ENCODE measurements at regions not wholly inside any gene's neighbourhood (a gene's known extent, or its start where the extent isn't known, plus 50 kb on each side); places are given as distances from the start of the nearest gene placed in this dataset.

- Histone ChIP-seq H3K9ac (ENCODE audit: insufficient read length) (no peak overlapping the region), H3K36me3 (ENCODE audit: insufficient read depth, low read length) (no peaks in the 10 kb centered on the region; the same call in 1 of the 2 replicates), H3K27ac (no peak overlapping the region), H3K9me3 (ENCODE audit: low read depth, low read length) (no peaks in the 10 kb centered on the region), H3K4me3 (no peak overlapping the region)
- DNase-seq (ENCODE audit: low read depth, low spot score) = peak; percentile 37
- TF ChIP-seq POLR2AphosphoS5 (IDR thresholded peaks at IDR 0.05; ENCODE audit: borderline replicate concordance, low read depth, low read length) (no peak), EZH2 (IDR thresholded peaks at IDR 0.05) (no peak), FOXP2 (optimal IDR thresholded peaks at IDR 0.05; ENCODE audit: control extremely low read depth, extremely low read length, insufficient read depth) (no peak)
Observed at GRCh38 chr20:6473197-6473596, 294.3 kb upstream of the BMP2 start.

GRCh38 chr20:6471871-6472270 lies 295.6 kb upstream of the BMP2 start:
- Histone ChIP-seq H3K27ac (no peak overlapping the region), H3K9me3 (ENCODE audit: low read depth, low read length) (no peaks in the 10 kb centered on the region), H3K36me3 (ENCODE audit: insufficient read depth, low read length) (no peaks in the 10 kb centered on the region; the same call in 1 of the 2 replicates), H3K9ac (ENCODE audit: insufficient read length) (no peak overlapping the region), H3K4me3 (no peak overlapping the region)
- DNase-seq (ENCODE audit: low read depth, low spot score) = no peak
- TF ChIP-seq EZH2 (IDR thresholded peaks at IDR 0.05) (no peak), POLR2AphosphoS5 (IDR thresholded peaks at IDR 0.05; ENCODE audit: borderline replicate concordance, low read depth, low read length) (no peak), FOXP2 (optimal IDR thresholded peaks at IDR 0.05; ENCODE audit: control extremely low read depth, extremely low read length, insufficient read depth) (no peak)

DNA sequence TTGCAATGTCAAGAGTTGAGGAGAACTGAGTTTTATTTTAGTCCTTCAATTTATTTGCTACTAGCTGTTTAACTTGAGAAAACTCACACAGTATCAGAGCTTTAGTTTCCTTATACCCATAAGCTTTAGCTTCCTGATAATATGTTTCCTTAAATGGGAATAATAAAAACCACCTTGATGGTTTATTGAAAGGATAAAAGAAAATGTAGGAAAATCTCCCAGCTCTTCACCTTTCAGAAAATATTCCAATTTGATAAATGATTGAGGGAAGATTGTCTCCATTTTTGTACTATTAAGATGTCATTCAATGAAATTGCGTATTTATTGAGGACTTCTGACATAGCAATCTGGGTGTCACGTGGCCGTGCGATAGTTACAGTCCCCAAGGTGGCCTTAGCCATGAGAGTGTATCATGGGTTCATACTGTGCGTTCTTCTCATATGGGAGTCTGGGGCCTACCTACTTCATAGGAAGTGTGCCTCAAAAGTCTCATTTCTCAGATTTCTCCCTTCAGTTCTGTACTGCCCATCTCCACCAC lies 296.3 kb upstream of the BMP2 start:
- no peaks in the 10 kb centered on the region for H3K9me3 ChIP-seq (ENCODE audit: low read depth, low read length)
- no peak overlapping the region for H3K27ac ChIP-seq
- H3K9ac ChIP-seq (ENCODE audit: insufficient read length) = no peak overlapping the region
- H3K36me3 ChIP-seq (ENCODE audit: insufficient read depth, low read length) = no peaks in the 10 kb centered on the region; the same call in 1 of the 2 replicates
- no peak for DNase-seq (ENCODE audit: low read depth, low spot score)
- TF ChIP-seq EZH2 (IDR thresholded peaks at IDR 0.05) (no peak), POLR2AphosphoS5 (IDR thresholded peaks at IDR 0.05; ENCODE audit: borderline replicate concordance, low read depth, low read length) (no peak), FOXP2 (optimal IDR thresholded peaks at IDR 0.05; ENCODE audit: control extremely low read depth, extremely low read length, insufficient read depth) (no peak)
- no peak overlapping the region for H3K4me3 ChIP-seq

GRCh38 chr20:6469695-6470094 lies 297.8 kb upstream of the BMP2 start:
- H3K4me3 ChIP-seq = no peak overlapping the region; the same call in 1 of the 2 replicates
- peak overlapping the region; percentile 94 for H3K27ac ChIP-seq
- no peaks in the 10 kb centered on the region for H3K9me3 ChIP-seq (ENCODE audit: low read depth, low read length)
- TF ChIP-seq POLR2AphosphoS5 (IDR thresholded peaks at IDR 0.05; ENCODE audit: borderline replicate concordance, low read depth, low read length) (no peak), FOXP2 (optimal IDR thresholded peaks at IDR 0.05; ENCODE audit: control extremely low read depth, extremely low read length, insufficient read depth) (no peak), EZH2 (IDR thresholded peaks at IDR 0.05) (no peak)
- no peaks in the 10 kb centered on the region; the same call in 1 of the 2 replicates for H3K36me3 ChIP-seq (ENCODE audit: insufficient read depth, low read length)
- H3K9ac ChIP-seq (ENCODE audit: insufficient read length) = no peak overlapping the region
- no peak for DNase-seq (ENCODE audit: low read depth, low spot score)

DNA sequence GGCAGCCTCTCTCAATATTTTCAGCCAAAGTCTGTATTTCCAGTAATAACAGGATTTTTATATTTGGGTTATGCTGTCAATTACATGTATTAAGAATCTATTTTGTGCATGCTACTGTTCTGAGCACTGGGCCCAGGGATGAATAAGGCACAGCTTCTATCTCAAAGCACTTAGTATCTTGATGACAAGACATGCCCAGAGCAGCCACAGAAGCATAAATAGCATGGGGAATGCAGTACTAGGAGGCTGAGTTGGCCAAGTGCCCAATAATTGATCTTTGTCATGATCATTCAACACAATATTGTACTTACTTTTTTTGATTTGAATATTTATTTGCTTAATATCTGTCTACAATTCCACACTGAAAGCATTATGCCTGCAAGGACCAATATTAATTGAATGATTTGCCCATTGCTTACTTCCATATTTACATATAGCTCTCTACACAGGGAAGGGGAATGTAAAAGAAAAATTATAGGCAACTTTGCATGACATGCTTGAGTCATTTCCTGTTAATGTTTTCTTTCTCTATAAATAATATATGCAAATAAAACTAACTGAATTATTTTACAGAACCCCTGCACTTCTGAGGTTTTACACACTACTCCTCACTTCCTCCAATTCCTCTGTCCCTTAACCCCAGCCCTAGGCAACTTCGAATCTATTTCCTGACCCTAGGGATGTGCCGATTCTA lies 298.9 kb upstream of the BMP2 start:
- Histone ChIP-seq H3K9ac (ENCODE audit: insufficient read length) (no peak overlapping the region), H3K9me3 (ENCODE audit: low read depth, low read length) (no peaks in the 10 kb centered on the region), H3K27ac (peak overlapping the region; percentile 94), H3K36me3 (ENCODE audit: insufficient read depth, low read length) (no peaks in the 10 kb centered on the region; the same call in 1 of the 2 replicates), H3K4me3 (peak overlapping the region; percentile 53)
- peak; percentile 94 for DNase-seq (ENCODE audit: low read depth, low spot score)
- no peak for TF ChIP-seq POLR2AphosphoS5 (IDR thresholded peaks at IDR 0.05; ENCODE audit: borderline replicate concordance, low read depth, low read length)
- TF ChIP-seq FOXP2 (optimal IDR thresholded peaks at IDR 0.05; ENCODE audit: control extremely low read depth, extremely low read length, insufficient read depth) = no peak
- no peak for TF ChIP-seq EZH2 (IDR thresholded peaks at IDR 0.05)

- Histone ChIP-seq H3K27ac (no peak overlapping the region), H3K4me3 (no peak overlapping the region), H3K9me3 (ENCODE audit: low read depth, low read length) (no peaks in the 10 kb centered on the region), H3K9ac (ENCODE audit: insufficient read length) (no peak overlapping the region), H3K36me3 (ENCODE audit: insufficient read depth, low read length) (no peaks in the 10 kb centered on the region; the same call in 1 of the 2 replicates)
- TF ChIP-seq FOXP2 (optimal IDR thresholded peaks at IDR 0.05; ENCODE audit: control extremely low read depth, extremely low read length, insufficient read depth) (no peak), EZH2 (IDR thresholded peaks at IDR 0.05) (no peak), POLR2AphosphoS5 (IDR thresholded peaks at IDR 0.05; ENCODE audit: borderline replicate concordance, low read depth, low read length) (no peak)
- DNase-seq (ENCODE audit: low read depth, low spot score) = no peak
Observed at GRCh38 chr20:6467562-6467961, 299.9 kb upstream of the BMP2 start.

DNA sequence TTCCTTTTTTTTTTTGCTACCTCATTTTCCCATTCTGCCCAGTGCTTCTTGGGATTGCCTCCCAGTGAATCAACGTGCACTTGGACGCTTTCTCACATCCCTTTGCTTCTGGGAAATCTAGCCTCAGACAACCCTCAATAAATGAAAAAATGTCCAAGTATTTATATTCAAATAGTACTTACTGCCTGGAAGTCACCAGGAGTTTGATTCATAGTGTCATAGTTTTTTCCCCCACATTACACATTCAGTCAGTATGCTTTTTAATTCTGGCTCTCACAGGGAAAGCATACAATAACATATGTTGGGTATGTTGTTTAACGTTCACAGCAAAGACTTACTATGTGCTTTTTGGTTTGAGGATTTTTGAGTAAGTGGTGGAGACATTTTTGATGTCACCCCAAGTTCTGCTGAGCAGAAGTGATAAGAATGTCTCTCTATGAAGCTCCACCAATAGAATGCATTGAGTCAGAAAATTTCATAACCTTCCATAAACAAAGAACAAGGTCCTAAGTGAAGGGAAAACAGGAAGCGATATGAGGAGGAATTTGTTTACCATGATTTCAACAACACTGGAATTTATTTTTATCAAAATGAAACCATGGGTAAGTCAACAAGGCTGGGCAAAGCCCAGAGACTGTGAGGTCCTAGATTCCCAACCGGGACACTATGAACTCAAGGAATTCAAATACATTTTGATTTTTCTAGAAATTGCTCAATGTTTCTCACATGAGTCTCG lies 301.2 kb upstream of the BMP2 start:
- H3K27ac ChIP-seq = no peak overlapping the region
- H3K9me3 ChIP-seq (ENCODE audit: low read depth, low read length) = no peaks in the 10 kb centered on the region
- H3K36me3 ChIP-seq (ENCODE audit: insufficient read depth, low read length) = no peaks in the 10 kb centered on the region; the same call in 1 of the 2 replicates
- no peak overlapping the region for H3K9ac ChIP-seq (ENCODE audit: insufficient read length)
- TF ChIP-seq FOXP2 (optimal IDR thresholded peaks at IDR 0.05; ENCODE audit: control extremely low read depth, extremely low read length, insufficient read depth) (no peak), EZH2 (IDR thresholded peaks at IDR 0.05) (no peak), POLR2AphosphoS5 (IDR thresholded peaks at IDR 0.05; ENCODE audit: borderline replicate concordance, low read depth, low read length) (no peak)
- H3K4me3 ChIP-seq = no peak overlapping the region
- DNase-seq (ENCODE audit: low read depth, low spot score) = no peak

DNA sequence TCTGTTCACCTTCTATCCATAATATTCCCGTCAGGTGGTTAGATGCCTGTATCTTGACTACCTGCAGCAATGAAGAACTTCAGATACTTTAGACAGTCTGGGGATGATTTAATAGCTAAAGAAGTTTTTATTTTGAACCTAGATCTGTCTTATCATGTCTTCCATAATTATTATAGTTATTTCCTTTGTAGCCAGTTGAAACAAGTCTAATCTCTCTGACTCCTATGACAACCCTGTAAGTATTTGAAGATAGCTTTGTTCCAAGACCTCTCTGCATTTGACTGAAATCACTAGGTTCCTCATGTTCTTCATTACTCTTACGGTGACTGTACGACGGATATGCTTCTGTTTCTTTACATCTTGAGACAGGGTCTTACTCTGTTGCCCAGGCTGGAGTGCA lies 316.6 kb upstream of the BMP2 start:
- Histone ChIP-seq H3K27ac (no peak overlapping the region), H3K9ac (ENCODE audit: insufficient read length) (no peak overlapping the region), H3K9me3 (ENCODE audit: low read depth, low read length) (no peaks in the 10 kb centered on the region), H3K36me3 (ENCODE audit: insufficient read depth, low read length) (no peaks in the 10 kb centered on the region), H3K4me3 (no peak overlapping the region)
- TF ChIP-seq POLR2AphosphoS5 (IDR thresholded peaks at IDR 0.05; ENCODE audit: borderline replicate concordance, low read depth, low read length) (no peak), FOXP2 (optimal IDR thresholded peaks at IDR 0.05; ENCODE audit: control extremely low read depth, extremely low read length, insufficient read depth) (no peak), EZH2 (IDR thresholded peaks at IDR 0.05) (no peak)
- no peak for DNase-seq (ENCODE audit: low read depth, low spot score)
